Ovary (tissue), 3 donors: ENCODE measurements at regions not wholly inside any gene's neighbourhood (a gene's known extent, or its start where the extent isn't known, plus 50 kb on each side); places are given as distances from the start of the nearest gene placed in this dataset.

Experiments
- EP300 ChIP-seq: sonication (generic); formaldehyde crosslinking; IDR thresholded peaks from one replicate; pipeline ENCODE4 v1.6.1; 2017; ENCODE audit warnings: antibody characterized with exemption
- POLR2A ChIP-seq: fragments of 450-650 bp; IDR thresholded peaks from one replicate; pipeline ENCODE4 v1.6.1; 2017; ENCODE audit warnings: antibody characterized with exemption, mild to moderate bottlenecking, moderate library complexity
- TF ChIP-seq, protein P1 (sequence below), 3 donors: fragments of 450-650 bp in 2 of 3; fragments of 200-600 bp in 1 of 3; IDR thresholded peaks; one replicate each; pipeline versions ENCODE4 v1.5.1 to v1.8.0; 2016 to 2022; ENCODE audit warnings: antibody characterized with exemption in 3 of 3, mild to moderate bottlenecking in 1 of 3
- donor health status: DM: no; HTN: no; CAD: no.

DNA sequence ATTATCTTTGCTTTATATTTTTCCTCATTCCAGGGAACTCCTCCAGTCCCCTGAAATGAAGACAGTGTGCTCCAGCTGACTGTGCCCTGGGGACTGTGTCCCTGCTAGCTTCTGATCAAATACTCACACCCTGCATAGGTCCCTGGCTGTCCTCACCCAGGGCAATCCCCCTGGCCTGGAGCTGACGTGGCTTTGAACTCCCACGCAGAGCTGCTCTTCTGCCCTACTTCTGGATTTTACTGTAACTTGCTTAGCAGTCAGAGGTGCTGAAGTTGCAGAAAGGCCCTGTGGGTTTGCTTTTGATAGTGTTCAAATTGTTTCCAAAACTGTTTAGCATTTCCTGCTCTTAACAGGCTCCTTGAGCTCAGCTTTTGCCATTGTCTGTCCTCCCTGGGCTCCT lies 186.5 kb downstream of the FASLG start:
- TF ChIP-seq, protein P1, sequence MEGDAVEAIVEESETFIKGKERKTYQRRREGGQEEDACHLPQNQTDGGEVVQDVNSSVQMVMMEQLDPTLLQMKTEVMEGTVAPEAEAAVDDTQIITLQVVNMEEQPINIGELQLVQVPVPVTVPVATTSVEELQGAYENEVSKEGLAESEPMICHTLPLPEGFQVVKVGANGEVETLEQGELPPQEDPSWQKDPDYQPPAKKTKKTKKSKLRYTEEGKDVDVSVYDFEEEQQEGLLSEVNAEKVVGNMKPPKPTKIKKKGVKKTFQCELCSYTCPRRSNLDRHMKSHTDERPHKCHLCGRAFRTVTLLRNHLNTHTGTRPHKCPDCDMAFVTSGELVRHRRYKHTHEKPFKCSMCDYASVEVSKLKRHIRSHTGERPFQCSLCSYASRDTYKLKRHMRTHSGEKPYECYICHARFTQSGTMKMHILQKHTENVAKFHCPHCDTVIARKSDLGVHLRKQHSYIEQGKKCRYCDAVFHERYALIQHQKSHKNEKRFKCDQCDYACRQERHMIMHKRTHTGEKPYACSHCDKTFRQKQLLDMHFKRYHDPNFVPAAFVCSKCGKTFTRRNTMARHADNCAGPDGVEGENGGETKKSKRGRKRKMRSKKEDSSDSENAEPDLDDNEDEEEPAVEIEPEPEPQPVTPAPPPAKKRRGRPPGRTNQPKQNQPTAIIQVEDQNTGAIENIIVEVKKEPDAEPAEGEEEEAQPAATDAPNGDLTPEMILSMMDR (IDR thresholded peaks at IDR 0.05), result no peak
- TF ChIP-seq POLR2A (no peak), EP300 (no peak)
